Thyroid gland (tissue), 4 donors: ENCODE measurements at regions not wholly inside any gene's neighbourhood (a gene's known extent, or its start where the extent isn't known, plus 50 kb on each side); places are given as distances from the start of the nearest gene placed in this dataset.

Source experiments
- CTCF ChIP-seq, 6 experiments: fragments of 200-600 bp in 3 of 6; fragments of 450-650 bp in 3 of 6; sonication (generic) in 3 of 6; IDR thresholded peaks; one replicate each; pipeline ENCODE4 v1.5.1; 2016 to 2019; ENCODE audit warnings: antibody characterized with exemption in 6 of 6, mild to moderate bottlenecking in 2 of 6, inconsistent platforms in 1 of 6, moderate library complexity in 1 of 6
- POLR2A ChIP-seq, 2 donors: fragments of 450-650 bp; IDR thresholded peaks; one replicate each; pipeline ENCODE4 v1.6.1; 2017; ENCODE audit warnings: antibody characterized with exemption in 2 of 2, mild to moderate bottlenecking in 2 of 2, moderate library complexity in 1 of 2

GRCh38 chr13:32840989-32841713 lies 175.1 kb upstream of the KL start:
- no peak for TF ChIP-seq CTCF (IDR thresholded peaks at IDR 0.05)
- no peak for TF ChIP-seq POLR2A (IDR thresholded peaks at IDR 0.05)
